Fibroblast of lung (primary cell): ENCODE measurements at regions not wholly inside any gene's neighbourhood (a gene's known extent, or its start where the extent isn't known, plus 50 kb on each side); places are given as distances from the start of the nearest gene placed in this dataset.

Experiments
- DNase-seq, 2 donors: peaks; one replicate each; pipeline versions ENCODE4 v3.0.0 to v3.0.0-alpha.2; 2010; ENCODE audit warnings: low read depth in 2 of 2
- H2AFZ ChIP-seq: 2 replicates; pipeline ENCODE4 v1.5.1; 2012; ENCODE audit warnings: low read length, control low read depth, inconsistent platforms
- H3K27ac ChIP-seq: 2 replicates; pipeline ENCODE4 v1.5.1; 2011; ENCODE audit warnings: low read length, control low read depth; ENCODE audit not compliant: insufficient read depth
- H3K27me3 ChIP-seq: 2 replicates; pipeline ENCODE4 v1.5.1; 2011; ENCODE audit warnings: mild to moderate bottlenecking, low read length; ENCODE audit not compliant: control insufficient read depth, insufficient read depth
- H3K36me3 ChIP-seq: 2 replicates; pipeline ENCODE4 v1.5.1; 2011; ENCODE audit warnings: low read length; ENCODE audit not compliant: control insufficient read depth, insufficient read depth
- H3K4me1 ChIP-seq: 2 replicates; pipeline ENCODE4 v1.5.1; 2011; ENCODE audit warnings: low read length; ENCODE audit not compliant: control insufficient read depth, insufficient read depth; ENCODE audit errors: extremely low read depth
- H3K4me2 ChIP-seq: 2 replicates; pipeline ENCODE4 v1.5.1; 2011; ENCODE audit warnings: low read length, control low read depth; ENCODE audit not compliant: insufficient read depth; ENCODE audit errors: extremely low read depth
- H3K4me3 ChIP-seq, 4 experiments: fragments of 200-600 bp in 1 of 4; sonication (generic) in 1 of 4; replicated peaks in 1 of 4; 2 replicates each; pipeline ENCODE4 v1.5.1; 2011 to 2016; ENCODE audit warnings: low read length in 4 of 4, low read depth in 3 of 4, mild to moderate bottlenecking in 3 of 4, control low read depth in 2 of 4, inconsistent platforms in 1 of 4, mixed read lengths in 1 of 4; ENCODE audit not compliant: insufficient read depth in 1 of 4; ENCODE audit errors: control extremely low read depth in 1 of 4
- H3K79me2 ChIP-seq: 2 replicates; pipeline ENCODE4 v1.5.1; 2012; ENCODE audit warnings: mild to moderate bottlenecking, low read length, inconsistent platforms; ENCODE audit not compliant: control insufficient read depth, insufficient read depth
- H3K9ac ChIP-seq: 2 replicates; pipeline ENCODE4 v1.5.1; 2011; ENCODE audit warnings: mild to moderate bottlenecking, low read length, control low read depth; ENCODE audit not compliant: insufficient read depth
- H3K9me3 ChIP-seq: 2 replicates; pipeline ENCODE4 v1.5.1; 2012; ENCODE audit warnings: low read depth, low read length; ENCODE audit not compliant: control insufficient read depth, insufficient read depth
- H4K20me1 ChIP-seq: 2 replicates; pipeline ENCODE4 v1.5.1; 2011; ENCODE audit warnings: low read length; ENCODE audit not compliant: control insufficient read depth, insufficient read depth; ENCODE audit errors: extremely low read depth
- CTCF ChIP-seq, 2 donors: IDR thresholded peaks in 1 of 2; conservative IDR thresholded peaks in 1 of 2; 1 replicate in 1 of 2; 2 replicates in 1 of 2; pipeline ENCODE4 v1.5.1; 2011 to 2012; ENCODE audit warnings: low read length in 2 of 2, control low read depth in 1 of 2, inconsistent platforms in 1 of 2, low read depth in 1 of 2, mild to moderate bottlenecking in 1 of 2
- EZH2 ChIP-seq: IDR thresholded peaks from 2 replicates; pipeline ENCODE4 v1.5.1; 2012; ENCODE audit warnings: low read length, control low read depth, mild to moderate bottlenecking; ENCODE audit errors: missing control alignments

GRCh38 chr14:97930166-97930565 is 1133.0 kb downstream of the VRK1 start:
- Histone ChIP-seq H4K20me1 (no peaks in the 10 kb centered on the region), H3K4me2 (no peak overlapping the region), H3K27ac (no peak overlapping the region), H2AFZ (no peak overlapping the region), H3K79me2 (no peaks in the 10 kb centered on the region), H3K27me3 (no peaks in the 10 kb centered on the region), H3K4me1 (no peaks in the 10 kb centered on the region), H3K9me3 (no peaks in the 10 kb centered on the region), H3K4me3 (no peak overlapping the region), H3K9ac (no peak overlapping the region), H3K36me3 (no peaks in the 10 kb centered on the region)
- no peak for DNase-seq
- TF ChIP-seq CTCF (conservative IDR thresholded peaks at IDR 0.05 in 1 of 2, IDR thresholded peaks at IDR 0.05 in 1 of 2; ENCODE audit: low read depth in 1 of 2, low read length in 2 of 2) (no peak), EZH2 (no peak)

DNA sequence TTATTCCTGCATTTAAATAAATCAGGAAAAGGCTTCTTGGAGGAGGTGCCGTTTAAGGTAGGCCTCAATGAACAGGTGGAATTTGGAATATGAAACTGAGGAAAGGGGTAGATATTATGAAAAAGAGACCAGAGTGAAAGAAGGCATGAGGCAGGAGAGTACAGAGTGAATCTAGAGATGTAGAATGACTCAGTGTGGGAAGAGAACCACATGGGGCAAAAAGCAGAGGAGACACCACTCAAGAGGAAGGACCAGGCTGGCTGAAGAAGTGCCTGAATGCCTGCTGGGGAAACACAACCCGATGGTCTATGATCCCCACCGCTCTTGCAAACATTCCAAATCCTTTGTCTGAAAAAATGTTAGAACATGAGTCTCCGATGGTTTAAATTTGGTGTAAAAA is 1134.1 kb downstream of the VRK1 start:
- H3K36me3 ChIP-seq: no peaks in the 10 kb centered on the region
- no peak overlapping the region for H3K27ac ChIP-seq
- no peak overlapping the region for H3K9ac ChIP-seq
- no peak overlapping the region for H3K4me3 ChIP-seq
- no peak overlapping the region for H2AFZ ChIP-seq
- TF ChIP-seq CTCF (conservative IDR thresholded peaks at IDR 0.05 in 1 of 2, IDR thresholded peaks at IDR 0.05 in 1 of 2; ENCODE audit: low read depth in 1 of 2, low read length in 2 of 2) (no peak), EZH2 (no peak)
- no peak overlapping the region for H3K4me2 ChIP-seq
- H3K9me3 ChIP-seq: no peaks in the 10 kb centered on the region
- no peaks in the 10 kb centered on the region for H4K20me1 ChIP-seq
- no peaks in the 10 kb centered on the region for H3K79me2 ChIP-seq
- no peaks in the 10 kb centered on the region for H3K27me3 ChIP-seq
- no peak for DNase-seq
- H3K4me1 ChIP-seq: no peaks in the 10 kb centered on the region

GRCh38 chr14:97942921-97943320 is 1145.7 kb downstream of the VRK1 start:
- no peaks in the 10 kb centered on the region for H4K20me1 ChIP-seq
- H3K27ac ChIP-seq: no peak overlapping the region
- H3K9ac ChIP-seq: no peak overlapping the region
- no peaks in the 10 kb centered on the region for H3K27me3 ChIP-seq
- H2AFZ ChIP-seq: no peak overlapping the region
- H3K9me3 ChIP-seq: no peaks in the 10 kb centered on the region
- DNase-seq: no peak
- H3K4me3 ChIP-seq: no peak overlapping the region
- TF ChIP-seq CTCF (conservative IDR thresholded peaks at IDR 0.05 in 1 of 2, IDR thresholded peaks at IDR 0.05 in 1 of 2; ENCODE audit: low read depth in 1 of 2, low read length in 2 of 2) (no peak), EZH2 (no peak)
- no peaks in the 10 kb centered on the region for H3K4me1 ChIP-seq
- H3K79me2 ChIP-seq: no peaks in the 10 kb centered on the region
- H3K36me3 ChIP-seq: no peaks in the 10 kb centered on the region
- no peak overlapping the region for H3K4me2 ChIP-seq
